ENCODE measurements at regions not wholly inside any gene's neighbourhood (a gene's known extent, or its start where the extent isn't known, plus 50 kb on each side); places are given as distances from the start of the nearest gene placed in this dataset.
A peak's percentile ranks its signal among the peaks of the same experiment; 100 is the strongest.

GRCh38 chr7:24216576-24217125 lies 67.3 kb upstream of the NPY start:
- no peak for DNase-seq

GRCh38 chr7:24221500-24221899 lies 62.5 kb upstream of the NPY start:
- no peak for DNase-seq

- peak; percentile 29 for DNase-seq
These were observed 56.9 kb upstream of the NPY start for GRCh38 chr7:24227068-24227467.

- DNase-seq: peak; percentile 2
These were observed 56.2 kb upstream of the NPY start for GRCh38 chr7:24227603-24228359.

GRCh38 chr7:24229481-24230226 lies 54.3 kb upstream of the NPY start:
- DNase-seq: no peak

- no peak for DNase-seq
These were observed 52.5 kb upstream of the NPY start for GRCh38 chr7:24231493-24231892.

GRCh38 chr7:24233386-24233785 lies 50.6 kb upstream of the NPY start:
- DNase-seq: no peak

All from NCI-H146 (cell line).